ENCODE measurements at regions not wholly inside any gene's neighbourhood (a gene's known extent, or its start where the extent isn't known, plus 50 kb on each side); places are given as distances from the start of the nearest gene placed in this dataset.

DNA sequence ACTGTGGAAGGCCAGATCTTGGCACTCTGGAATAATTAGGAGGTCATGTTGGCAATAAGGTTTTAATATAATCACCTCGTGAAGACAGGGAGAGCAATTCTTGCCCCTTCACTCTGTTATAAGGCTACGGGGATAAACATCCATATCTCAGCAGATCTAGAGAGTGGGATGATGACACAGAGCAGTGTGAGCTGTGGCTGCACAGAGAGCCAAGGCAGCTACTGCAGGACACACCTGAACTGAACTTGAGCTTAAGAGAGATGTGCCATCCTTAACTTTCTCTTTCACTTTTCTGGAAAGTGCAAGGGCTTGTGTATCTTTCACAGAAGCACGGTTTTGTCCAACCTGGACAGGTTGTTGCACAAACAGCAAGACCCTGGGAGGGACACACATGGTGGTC, 174.7 kb downstream of the GATA3 start:
- no peak for DNase-seq (ENCODE audit: low read depth)

- DNase-seq (ENCODE audit: low read depth): no peak
These were observed 176.4 kb downstream of the GATA3 start for GRCh38 chr10:8230902-8231301.

DNA sequence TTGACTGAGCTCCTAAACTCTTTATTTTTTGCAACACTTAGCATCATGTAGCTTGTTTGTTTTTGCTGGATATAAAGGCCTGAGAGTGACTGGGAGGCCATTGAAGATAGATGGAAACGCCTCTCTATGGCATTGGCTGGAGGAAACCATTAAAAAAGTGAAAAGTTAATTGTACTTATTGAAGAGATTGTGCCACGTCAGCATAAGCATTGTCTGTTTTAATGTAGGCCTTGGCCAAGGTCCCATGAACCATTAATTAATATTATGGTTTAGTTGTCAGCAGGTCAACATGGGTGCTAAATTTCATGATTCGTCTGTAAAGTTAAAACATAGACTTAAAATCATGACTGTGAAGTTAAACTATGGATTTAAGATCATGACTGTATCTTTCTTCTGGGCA, 178.6 kb downstream of the GATA3 start:
- no peak for DNase-seq (ENCODE audit: low read depth)

- no peak for DNase-seq (ENCODE audit: low read depth)
These were observed 179.4 kb downstream of the GATA3 start for GRCh38 chr10:8233832-8234259.

GRCh38 chr10:8235253-8236027, 181.0 kb downstream of the GATA3 start:
- no peak for DNase-seq (ENCODE audit: low read depth)

GRCh38 chr10:8238986-8239385, 184.5 kb downstream of the GATA3 start:
- no peak for DNase-seq (ENCODE audit: low read depth)

DNA sequence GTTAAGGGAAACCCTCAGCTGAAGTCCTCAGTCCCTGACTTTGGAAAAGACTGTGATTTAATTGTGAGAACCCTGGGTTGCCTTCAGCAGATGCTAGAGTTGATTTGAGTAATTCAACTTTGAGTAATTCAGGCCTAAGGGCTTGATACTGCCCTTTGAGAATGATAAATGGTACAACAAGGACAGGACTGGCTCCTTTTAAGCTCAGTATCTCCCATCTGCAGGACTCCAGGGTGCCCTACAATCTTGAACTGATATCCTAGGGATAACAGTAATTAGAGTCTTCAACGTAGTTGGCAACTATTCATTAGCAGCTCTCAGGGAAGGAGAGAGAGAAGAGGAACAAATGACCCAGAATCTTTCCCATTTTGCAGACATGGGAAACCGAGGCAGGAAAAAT, 186.4 kb downstream of the GATA3 start:
- DNase-seq (ENCODE audit: low read depth): no peak

DNA sequence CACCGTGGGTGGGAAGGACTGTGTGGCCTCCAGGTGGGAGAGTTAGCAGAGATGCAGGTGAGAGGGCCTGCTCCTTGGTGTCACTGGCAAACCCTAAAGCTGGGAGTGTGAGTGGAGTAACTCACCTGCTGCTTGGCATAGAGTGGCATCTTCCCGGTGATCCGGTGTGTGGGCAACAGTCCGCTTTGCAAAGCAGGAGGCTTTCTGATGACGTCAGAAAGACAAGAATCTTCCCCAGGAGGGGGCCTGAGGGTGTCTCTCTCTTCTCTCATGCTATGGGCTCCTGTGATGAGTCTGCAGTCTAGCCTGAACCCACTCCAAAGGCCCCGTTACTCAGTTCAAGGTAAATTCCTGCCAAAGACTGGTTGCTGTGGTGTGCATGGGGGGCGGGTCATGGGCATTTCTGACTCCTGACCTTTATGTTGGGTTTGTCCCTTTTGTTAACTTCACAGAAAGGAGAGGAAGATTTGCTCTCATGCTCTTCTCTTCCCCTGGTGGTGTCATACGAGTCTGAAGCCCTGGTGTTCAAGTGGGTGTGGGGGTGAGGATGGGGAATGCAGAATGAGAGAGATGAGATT, 187.9 kb downstream of the GATA3 start:
- DNase-seq (ENCODE audit: low read depth): no peak

DNA sequence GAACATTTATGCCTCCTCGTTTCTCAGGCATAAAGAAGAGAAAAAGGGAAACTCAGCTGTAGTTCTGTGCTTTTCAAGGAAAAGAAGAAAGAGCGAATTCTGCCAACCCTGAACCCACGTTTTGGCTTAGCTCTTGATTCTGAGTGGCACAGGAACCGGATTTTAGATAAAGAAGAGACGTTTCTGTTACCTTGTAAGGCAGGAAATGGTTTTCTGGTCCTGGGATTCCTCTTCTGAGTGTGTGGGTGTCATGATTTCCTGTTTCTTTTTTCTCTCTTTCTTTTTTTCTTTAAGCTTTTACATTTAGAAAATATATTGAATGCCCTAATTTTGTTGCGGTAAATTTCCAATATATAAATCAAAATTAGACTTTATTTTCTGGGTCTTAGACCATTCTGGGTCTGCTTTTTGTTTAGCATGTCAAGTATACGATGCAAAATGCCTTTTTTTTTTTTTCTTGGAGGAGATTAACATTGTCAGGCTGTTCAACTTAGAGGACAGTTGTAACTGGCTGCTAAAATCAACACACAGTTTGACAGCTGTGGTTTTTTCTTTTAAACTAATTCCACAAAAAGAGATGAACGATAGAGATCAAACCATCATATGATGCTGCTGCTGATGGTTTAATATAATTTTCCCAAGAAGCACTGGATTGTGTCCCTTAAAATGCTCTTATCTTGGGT, 190.8 kb downstream of the GATA3 start:
- no peak for DNase-seq (ENCODE audit: low read depth)

- DNase-seq (ENCODE audit: low read depth): no peak
These were observed 191.3 kb downstream of the GATA3 start for GRCh38 chr10:8245814-8246142.

- DNase-seq (ENCODE audit: low read depth): no peak
These were observed 192.1 kb downstream of the GATA3 start for GRCh38 chr10:8246548-8246947.

DNA sequence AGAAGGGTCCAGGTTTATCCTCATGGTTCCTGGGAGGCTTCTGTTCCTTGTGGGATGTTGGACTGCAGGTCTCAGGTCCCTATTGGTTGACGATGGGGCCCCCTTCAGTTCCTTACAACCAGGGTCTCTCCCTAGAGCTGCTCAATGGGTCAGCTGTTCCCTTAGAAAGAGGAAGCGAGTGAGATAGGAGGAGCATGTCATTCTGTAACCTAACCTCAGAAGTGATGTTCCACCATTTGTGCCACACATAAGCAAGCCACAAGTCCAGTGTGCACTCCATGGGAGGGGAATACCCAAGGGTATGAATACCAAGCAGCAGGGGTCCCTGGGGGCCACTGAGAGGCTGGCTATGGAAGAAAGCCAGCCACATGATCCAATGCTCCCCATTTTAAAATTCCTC, 192.7 kb downstream of the GATA3 start:
- no peak for DNase-seq (ENCODE audit: low read depth)

GRCh38 chr10:8248868-8249267, 194.4 kb downstream of the GATA3 start:
- DNase-seq (ENCODE audit: low read depth): no peak

GRCh38 chr10:8254350-8254749, 199.9 kb downstream of the GATA3 start:
- no peak for DNase-seq (ENCODE audit: low read depth)

- no peak for DNase-seq (ENCODE audit: low read depth)
These were observed 200.8 kb downstream of the GATA3 start for GRCh38 chr10:8255301-8255700.

GRCh38 chr10:8260645-8261044, 206.2 kb downstream of the GATA3 start:
- DNase-seq (ENCODE audit: low read depth): no peak

GRCh38 chr10:8262317-8262716, 207.8 kb downstream of the GATA3 start:
- no peak for DNase-seq (ENCODE audit: low read depth)

GRCh38 chr10:8269976-8270375, 215.5 kb downstream of the GATA3 start:
- DNase-seq (ENCODE audit: low read depth): no peak

- DNase-seq (ENCODE audit: low read depth): no peak
These were observed 218.4 kb downstream of the GATA3 start for GRCh38 chr10:8272794-8273425.

- DNase-seq (ENCODE audit: low read depth): no peak
These were observed 219.3 kb downstream of the GATA3 start for GRCh38 chr10:8273749-8274148.

GRCh38 chr10:8275911-8276310, 221.4 kb downstream of the GATA3 start:
- DNase-seq (ENCODE audit: low read depth): no peak

GRCh38 chr10:8278099-8278498, 223.6 kb downstream of the GATA3 start:
- DNase-seq (ENCODE audit: low read depth): no peak

DNA sequence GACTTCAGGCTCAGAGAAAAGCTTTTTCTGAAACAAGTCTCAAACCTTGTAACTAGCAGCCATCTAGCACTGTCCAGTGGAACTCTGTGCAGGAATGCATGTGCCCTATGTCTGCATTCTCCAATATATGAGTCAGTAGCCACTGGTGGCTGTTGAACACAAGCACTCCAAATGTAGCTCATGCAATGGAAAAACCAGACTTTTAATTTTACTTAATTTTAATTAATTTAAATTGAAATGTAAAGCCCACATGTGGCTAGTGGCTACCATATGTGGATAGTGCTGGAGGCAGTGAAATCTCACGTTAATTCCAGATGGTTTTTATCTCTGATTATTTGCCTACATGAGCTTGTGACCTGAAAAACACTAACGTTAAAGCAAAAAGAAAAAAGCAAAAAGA, 225.1 kb downstream of the GATA3 start:
- DNase-seq (ENCODE audit: low read depth): no peak
